GM18867 (cell line): ENCODE measurements at regions not wholly inside any gene's neighbourhood (a gene's known extent, or its start where the extent isn't known, plus 50 kb on each side); places are given as distances from the start of the nearest gene placed in this dataset.

Experiments
- ATAC-seq: cut with Tn5 transposase; IDR thresholded peaks from one replicate; pipeline ENCODE4 v1.9.1; 2021; ENCODE audit warnings: mild to moderate bottlenecking, moderate library complexity; ENCODE audit not compliant: unreplicated experiment

- ATAC-seq = no peak
Observed at GRCh38 chr2:164439885-164440284, 181.4 kb downstream of the GRB14 start.

- no peak for ATAC-seq
Observed at GRCh38 chr2:164439235-164439634, 182.0 kb downstream of the GRB14 start.

GRCh38 chr2:164438490-164439205 is 182.6 kb downstream of the GRB14 start:
- ATAC-seq = no peak

- no peak for ATAC-seq
Observed at GRCh38 chr2:164436131-164436530, 185.2 kb downstream of the GRB14 start.

GRCh38 chr2:164430166-164430783 is 191.0 kb downstream of the GRB14 start:
- ATAC-seq = peak; percentile 74

GRCh38 chr2:164429354-164429753 is 191.9 kb downstream of the GRB14 start:
- ATAC-seq = no peak

- ATAC-seq = no peak
Observed at GRCh38 chr2:164427111-164427510, 194.2 kb downstream of the GRB14 start.

GRCh38 chr2:164420787-164421186 is 200.5 kb downstream of the GRB14 start:
- no peak for ATAC-seq

GRCh38 chr2:164412831-164413230 is 208.5 kb downstream of the GRB14 start:
- ATAC-seq = no peak

- ATAC-seq = no peak
Observed at GRCh38 chr2:164389411-164389810, 231.9 kb downstream of the GRB14 start.

- ATAC-seq = peak; percentile 87
Observed at GRCh38 chr2:164388511-164388910, 232.8 kb downstream of the GRB14 start.

GRCh38 chr2:164386231-164386630 is 235.1 kb downstream of the GRB14 start:
- no peak for ATAC-seq

- ATAC-seq = no peak
Observed at GRCh38 chr2:164384434-164384833, 236.8 kb downstream of the GRB14 start.

GRCh38 chr2:164371916-164372315 is 249.4 kb downstream of the GRB14 start:
- no peak for ATAC-seq

GRCh38 chr2:164369366-164369765 is 251.9 kb downstream of the GRB14 start:
- ATAC-seq = no peak

- ATAC-seq = no peak
Observed at GRCh38 chr2:164368896-164369295, 252.4 kb downstream of the GRB14 start.

- no peak for ATAC-seq
Observed at GRCh38 chr2:164363646-164364045, 257.6 kb downstream of the GRB14 start.

GRCh38 chr2:164351536-164351935 is 269.7 kb downstream of the GRB14 start:
- ATAC-seq = no peak

GRCh38 chr2:164335947-164336346 is 285.3 kb downstream of the GRB14 start:
- ATAC-seq = no peak

GRCh38 chr2:164335128-164335527 is 286.2 kb downstream of the GRB14 start:
- ATAC-seq = no peak

GRCh38 chr2:164328310-164328709 is 293.0 kb downstream of the GRB14 start:
- ATAC-seq = no peak

- no peak for ATAC-seq
Observed at GRCh38 chr2:164323978-164324377, 297.3 kb downstream of the GRB14 start.

GRCh38 chr2:164314148-164314547 is 307.1 kb downstream of the GRB14 start:
- no peak for ATAC-seq
